Myocyte (in vitro differentiated cells): ENCODE measurements at regions not wholly inside any gene's neighbourhood (a gene's known extent, or its start where the extent isn't known, plus 50 kb on each side); places are given as distances from the start of the nearest gene placed in this dataset.
"Not testable (repeated sequence)": the region's sequence is repeated elsewhere in the genome, so short reads cannot be mapped to it uniquely, and the experiment has no call there.

Source experiments
- DNase-seq: peaks from one replicate; pipeline ENCODE4 v3.0.0-alpha.2; 2012; ENCODE audit warnings: low read depth

GRCh38 chr2:17460371-17461086, 57.7 kb downstream of the RAD51AP2 start:
- DNase-seq, result no peak

GRCh38 chr2:17455343-17455742, 62.9 kb downstream of the RAD51AP2 start:
- no peak for DNase-seq

GRCh38 chr2:17446191-17446590, 72.0 kb downstream of the RAD51AP2 start:
- DNase-seq, result not testable (repeated sequence)

GRCh38 chr2:17445744-17446143, 72.5 kb downstream of the RAD51AP2 start:
- DNase-seq, result no peak

GRCh38 chr2:17442334-17442733, 75.9 kb downstream of the RAD51AP2 start:
- peak; percentile 55 for DNase-seq

- no peak for DNase-seq
Measured at GRCh38 chr2:17441790-17442189, 76.5 kb downstream of the RAD51AP2 start.

GRCh38 chr2:17441055-17441771, 77.0 kb downstream of the RAD51AP2 start:
- no peak for DNase-seq

GRCh38 chr2:17430326-17430725, 87.9 kb downstream of the RAD51AP2 start:
- no peak for DNase-seq

GRCh38 chr2:17429130-17429529, 89.1 kb downstream of the RAD51AP2 start:
- DNase-seq, result peak; percentile 22

GRCh38 chr2:17427401-17427800, 90.8 kb downstream of the RAD51AP2 start:
- DNase-seq, result no peak

- no peak for DNase-seq
Measured at GRCh38 chr2:17426743-17427142, 91.5 kb downstream of the RAD51AP2 start.

- DNase-seq, result no peak
Measured at GRCh38 chr2:17422061-17422460, 96.2 kb downstream of the RAD51AP2 start.

GRCh38 chr2:17416884-17417391, 101.3 kb downstream of the RAD51AP2 start:
- peak; percentile 29 for DNase-seq

- no peak for DNase-seq
Measured at GRCh38 chr2:17413036-17413435, 105.2 kb downstream of the RAD51AP2 start.

GRCh38 chr2:17401096-17401495, 117.1 kb downstream of the RAD51AP2 start:
- peak; percentile 44 for DNase-seq

GRCh38 chr2:17398770-17399169, 119.5 kb downstream of the RAD51AP2 start:
- no peak for DNase-seq

GRCh38 chr2:17388798-17389197, 129.4 kb downstream of the RAD51AP2 start:
- DNase-seq, result no peak

GRCh38 chr2:17387591-17387990, 130.6 kb downstream of the RAD51AP2 start:
- peak; percentile 18 for DNase-seq

- peak; percentile 65 for DNase-seq
Measured at GRCh38 chr2:17386771-17387170, 131.5 kb downstream of the RAD51AP2 start.

GRCh38 chr2:17380003-17380402, 138.2 kb downstream of the RAD51AP2 start:
- no peak for DNase-seq

- no peak for DNase-seq
Measured at GRCh38 chr2:17375262-17375661, 143.0 kb downstream of the RAD51AP2 start.

- peak; percentile 36 for DNase-seq
Measured at GRCh38 chr2:17373741-17374140, 144.5 kb downstream of the RAD51AP2 start.

- DNase-seq, result peak; percentile 14
Measured at GRCh38 chr2:17373041-17373440, 145.2 kb downstream of the RAD51AP2 start.
